GM13977 (cell line): ENCODE measurements at regions not wholly inside any gene's neighbourhood (a gene's known extent, or its start where the extent isn't known, plus 50 kb on each side); places are given as distances from the start of the nearest gene placed in this dataset.

ENCODE experiments used
- DNase-seq: peaks from one replicate; pipeline ENCODE4 v3.0.0; 2012; ENCODE audit warnings: low spot score
- CTCF ChIP-seq: IDR thresholded peaks from 2 replicates; pipeline ENCODE4 v1.5.1; 2012; ENCODE audit warnings: mild to moderate bottlenecking, control low read depth; ENCODE audit not compliant: insufficient read depth; ENCODE audit errors: extremely low read depth, missing control alignments
- in situ Hi-C: fragments of 300-500 bp; cut with MboI; formaldehyde crosslinking; loops from one replicate; pipeline ENCODE4 v1.12.0; 2022; ENCODE audit warnings: low sequenced_read_pairs, low pct_unique_long_range_greater_than_20kb, mixed read lengths, inconsistent platforms; ENCODE audit not compliant: unreplicated experiment

- TF ChIP-seq CTCF = no peak
- in situ Hi-C loops = no loop called here
- DNase-seq = no peak
These were observed 120.0 kb upstream of the DIAPH2 start for GRCh38 chrX:96564595-96564994.

- TF ChIP-seq CTCF = no peak
- in situ Hi-C loops = no loop called here
- no peak for DNase-seq
These were observed 117.8 kb upstream of the DIAPH2 start for GRCh38 chrX:96566878-96567277.

- DNase-seq = no peak
- in situ Hi-C loops = no loop called here
- no peak for TF ChIP-seq CTCF
These were observed 116.6 kb upstream of the DIAPH2 start for GRCh38 chrX:96568071-96568470.

- no peak for TF ChIP-seq CTCF
- in situ Hi-C loops = no loop called here
- DNase-seq = no peak
These were observed 115.6 kb upstream of the DIAPH2 start for GRCh38 chrX:96569034-96569433.

GRCh38 chrX:96575011-96575410, 109.6 kb upstream of the DIAPH2 start:
- DNase-seq = no peak
- in situ Hi-C loops = no loop called here
- no peak for TF ChIP-seq CTCF

GRCh38 chrX:96576368-96576767, 108.3 kb upstream of the DIAPH2 start:
- no peak for TF ChIP-seq CTCF
- in situ Hi-C loops = no loop called here
- DNase-seq = no peak

GRCh38 chrX:96578781-96579180, 105.9 kb upstream of the DIAPH2 start:
- TF ChIP-seq CTCF = no peak
- no peak for DNase-seq
- in situ Hi-C loops = no loop called here
